ENCODE measurements at regions not wholly inside any gene's neighbourhood (a gene's known extent, or its start where the extent isn't known, plus 50 kb on each side); places are given as distances from the start of the nearest gene placed in this dataset.
"Not testable (repeated sequence)": the region's sequence is repeated elsewhere in the genome, so short reads cannot be mapped to it uniquely, and the experiment has no call there.

DNA sequence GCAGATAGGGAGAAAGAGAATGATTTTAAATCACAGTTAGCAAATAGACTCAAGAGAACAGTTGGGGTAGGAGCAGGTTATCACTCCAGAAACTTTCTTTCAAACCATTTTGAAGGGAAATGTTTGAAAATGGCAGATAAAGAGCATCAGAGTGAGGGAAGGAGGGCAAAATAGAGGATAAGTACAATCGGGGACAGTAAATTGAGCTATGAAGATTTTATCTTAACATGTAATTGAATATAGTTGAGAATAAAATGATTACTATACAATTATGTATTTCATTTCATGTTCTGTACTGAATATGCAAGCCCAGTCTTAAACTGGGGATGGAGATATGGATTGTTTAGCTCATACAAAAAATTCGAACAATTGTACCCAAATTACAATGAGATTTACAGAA lies 54.0 kb downstream of the MAP10 start:
- DNase-seq = no peak

DNA sequence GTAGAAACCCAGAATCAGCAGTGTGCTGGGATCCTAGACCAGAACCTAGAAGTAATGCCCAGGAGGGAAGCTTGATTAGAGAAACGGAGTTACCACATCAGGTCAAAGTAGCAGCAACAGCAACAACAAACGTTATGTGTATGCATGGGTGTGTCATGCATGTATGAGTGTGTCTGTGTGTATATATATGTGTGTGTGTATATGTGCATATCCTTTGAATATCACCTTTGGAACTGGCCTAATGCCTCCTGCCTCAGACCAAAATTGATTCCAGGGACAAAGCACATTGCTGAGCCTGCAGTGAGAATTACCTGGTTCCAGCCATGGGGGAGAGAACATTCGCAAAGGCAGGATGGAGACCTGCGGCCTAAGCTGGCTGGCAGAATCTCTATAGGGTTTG lies 55.9 kb downstream of the MAP10 start:
- no peak for DNase-seq

DNA sequence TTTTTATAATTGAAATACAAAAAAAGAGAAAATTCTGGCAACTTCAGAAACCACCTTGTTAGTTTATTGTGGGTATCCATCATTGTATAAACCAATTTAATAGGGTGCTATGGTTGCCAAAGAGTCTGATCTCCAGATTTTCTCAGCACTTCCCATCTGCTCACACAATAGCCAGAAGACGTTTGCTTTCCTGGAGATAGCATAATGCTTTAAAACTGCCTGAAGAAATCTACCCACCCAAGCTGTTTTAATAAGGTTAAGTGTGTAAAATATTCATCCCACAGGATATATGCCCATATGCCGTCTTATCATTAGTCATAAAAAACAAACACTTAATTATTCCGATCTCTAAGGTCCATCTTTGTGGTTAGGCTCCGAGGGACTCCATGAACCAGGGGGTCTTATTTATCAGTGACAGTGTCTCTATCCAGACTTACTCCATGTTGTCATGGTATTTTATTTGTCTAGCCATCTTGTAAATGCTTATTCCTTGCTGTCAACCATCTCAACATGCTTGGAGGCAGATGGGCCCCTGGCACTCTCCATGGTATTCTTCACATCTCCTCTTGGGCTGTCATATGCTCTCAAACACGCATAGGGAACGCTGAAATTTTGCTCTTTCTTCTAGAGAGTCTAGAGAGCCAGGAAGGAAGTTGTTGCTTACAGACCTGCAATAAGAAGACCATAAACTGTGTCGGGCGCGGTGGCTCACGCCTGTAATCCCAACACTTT lies 58.5 kb downstream of the MAP10 start:
- DNase-seq = no peak

- no peak for DNase-seq
These were observed 60.1 kb downstream of the MAP10 start for GRCh38 chr1:232865102-232865931.

- DNase-seq = peak; percentile 57
These were observed 63.7 kb downstream of the MAP10 start for GRCh38 chr1:232868793-232869491.

GRCh38 chr1:232871291-232871969 lies 66.2 kb downstream of the MAP10 start:
- DNase-seq = not testable (repeated sequence)

- no peak for DNase-seq
These were observed 67.1 kb downstream of the MAP10 start for GRCh38 chr1:232872284-232872683.

DNA sequence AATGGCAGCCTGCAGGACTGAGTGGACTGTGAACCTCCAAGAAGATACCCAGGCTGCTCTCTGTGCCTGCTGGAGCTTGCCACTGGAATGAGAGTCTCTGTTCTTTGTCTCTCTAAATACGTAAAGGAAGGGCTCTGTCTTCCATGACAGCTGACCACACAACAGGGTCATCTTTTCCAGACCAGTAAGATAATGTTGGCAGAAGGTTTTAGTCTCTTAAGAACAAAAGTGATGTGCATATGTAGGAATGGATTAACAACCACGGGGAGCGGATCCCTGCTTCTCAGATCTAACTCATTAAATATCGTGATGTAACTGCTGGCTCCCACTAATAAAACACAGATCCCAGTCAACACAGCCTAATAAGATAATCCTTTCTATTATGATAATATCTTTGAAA lies 67.5 kb downstream of the MAP10 start:
- DNase-seq = no peak

GRCh38 chr1:232873412-232873811 lies 68.2 kb downstream of the MAP10 start:
- DNase-seq = no peak

- DNase-seq = no peak
These were observed 68.7 kb downstream of the MAP10 start for GRCh38 chr1:232873931-232874330.

- no peak for DNase-seq
These were observed 70.3 kb downstream of the MAP10 start for GRCh38 chr1:232875536-232875935.

DNA sequence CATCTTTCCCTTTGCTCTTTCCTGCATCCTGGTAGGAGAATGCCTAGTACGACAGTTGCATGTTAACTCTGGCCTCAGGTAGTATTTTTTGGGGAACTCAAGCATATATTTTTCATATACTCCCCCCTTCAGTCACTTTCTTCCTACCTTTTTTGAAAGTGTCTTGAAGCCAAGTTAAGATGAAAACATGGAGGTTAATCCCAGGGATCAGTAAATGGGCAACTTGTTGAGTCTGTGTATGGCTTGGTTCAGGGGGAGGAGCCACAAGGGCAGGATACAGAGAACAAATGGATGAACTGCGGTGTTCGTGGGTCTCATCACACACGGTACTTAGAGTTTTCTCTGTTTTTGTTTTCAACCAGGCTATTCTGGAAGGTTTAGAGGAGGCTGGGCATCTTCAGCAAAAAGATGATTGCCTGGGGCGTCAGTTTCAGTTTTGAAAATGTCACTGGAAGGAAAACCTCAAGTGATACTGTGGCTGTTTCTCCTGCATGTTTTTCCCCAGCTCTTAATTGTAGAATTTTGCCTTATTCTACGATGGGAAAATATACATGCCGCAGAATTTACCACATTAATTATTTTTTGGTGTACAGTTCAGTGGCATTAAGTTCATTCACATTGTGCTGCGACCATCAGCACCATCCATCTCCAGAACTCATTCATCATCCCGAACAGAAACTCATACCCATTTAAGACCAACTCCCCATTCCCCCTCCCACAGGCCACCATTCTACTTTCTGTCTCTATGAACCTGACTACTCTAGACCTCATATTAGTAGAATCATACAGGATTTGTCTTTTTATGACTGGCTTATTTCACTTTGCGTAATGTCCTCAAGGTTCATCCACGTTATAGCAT lies 71.5 kb downstream of the MAP10 start:
- no peak for DNase-seq

GRCh38 chr1:232877365-232878028 lies 72.3 kb downstream of the MAP10 start:
- DNase-seq = no peak

- no peak for DNase-seq
These were observed 72.3 kb upstream of the NTPCR start for GRCh38 chr1:232878086-232878485.

DNA sequence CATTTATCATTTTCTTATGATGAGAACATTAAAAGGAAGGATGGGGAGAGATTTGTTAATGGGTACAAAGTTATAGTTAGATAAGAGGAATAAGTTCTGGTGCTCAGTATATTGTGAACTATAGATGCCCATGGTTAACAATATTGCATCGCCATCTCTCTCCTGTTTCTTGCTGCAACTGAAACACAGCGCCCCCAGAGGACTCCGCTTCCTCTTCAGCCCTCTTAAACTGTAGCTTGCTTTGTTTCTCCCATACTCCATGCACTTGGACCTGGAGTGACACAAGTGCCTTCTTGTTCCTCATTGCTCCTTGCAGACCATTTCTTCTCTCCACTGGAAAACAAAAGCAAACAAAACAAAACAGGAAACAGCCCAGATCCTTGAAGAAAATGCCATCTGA lies 70.1 kb upstream of the NTPCR start:
- DNase-seq = no peak

- no peak for DNase-seq
These were observed 66.3 kb upstream of the NTPCR start for GRCh38 chr1:232883992-232884661.

DNA sequence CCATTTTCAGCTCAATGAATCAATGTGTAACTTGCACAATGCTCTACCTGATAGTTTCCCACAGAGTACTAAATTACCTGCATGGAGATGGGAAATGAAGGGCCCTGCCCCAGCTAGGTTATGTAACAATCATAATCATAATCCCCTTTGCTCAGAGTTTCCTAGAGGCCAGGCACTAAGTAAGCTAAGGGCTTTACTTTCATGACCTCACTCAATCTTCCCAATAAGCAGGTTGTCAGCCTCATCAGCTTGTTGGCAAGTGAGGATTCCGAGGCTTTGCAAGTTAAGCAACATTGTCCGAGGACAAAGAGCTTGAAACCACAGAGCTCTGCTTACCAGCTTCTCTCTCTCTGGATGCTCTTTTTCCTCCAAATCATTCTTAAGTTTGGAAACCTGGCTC lies 64.1 kb upstream of the NTPCR start:
- no peak for DNase-seq

- no peak for DNase-seq
These were observed 60.0 kb upstream of the NTPCR start for GRCh38 chr1:232890340-232890943.

GRCh38 chr1:232891071-232891470 lies 59.3 kb upstream of the NTPCR start:
- DNase-seq = peak; percentile 55

DNA sequence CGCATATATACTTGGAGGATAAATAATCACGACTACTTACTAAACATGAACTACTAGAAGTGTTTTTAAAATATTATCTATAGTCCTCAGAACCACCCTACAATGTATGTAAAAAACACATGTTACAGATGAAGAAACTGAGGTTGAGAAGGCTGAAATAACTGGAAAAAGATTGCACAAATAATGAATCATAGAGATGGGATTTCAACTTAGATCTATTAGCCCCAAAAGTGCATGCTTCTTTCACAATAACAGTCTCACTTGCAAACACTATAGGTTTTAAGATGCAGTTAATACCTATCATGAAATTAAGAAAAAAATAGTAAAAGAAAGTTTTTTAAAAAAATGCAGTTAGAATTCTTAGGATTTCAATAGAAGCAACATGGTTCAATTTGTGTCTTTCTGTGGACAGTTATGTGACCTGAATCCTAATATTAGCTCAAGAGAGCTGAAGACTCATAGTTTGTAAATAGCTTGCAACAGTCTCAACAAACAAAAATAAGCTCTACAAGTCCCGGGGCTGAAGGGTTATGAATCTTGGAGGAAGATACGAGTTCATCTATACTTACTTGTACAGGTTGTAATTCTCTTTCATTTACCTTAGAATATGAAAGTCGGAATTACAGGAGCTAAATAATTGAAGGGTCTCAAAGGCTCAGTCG lies 58.6 kb upstream of the NTPCR start:
- no peak for DNase-seq

Measured in amniotic stem cell (primary cell).